Upper lobe of left lung (tissue), 4 donors: ENCODE measurements at regions not wholly inside any gene's neighbourhood (a gene's known extent, or its start where the extent isn't known, plus 50 kb on each side); places are given as distances from the start of the nearest gene placed in this dataset.

Experiments
- CTCF ChIP-seq, 6 experiments: fragments of 450-650 bp in 4 of 6; fragments of 200-600 bp in 2 of 6; sonication (generic) in 2 of 6; IDR thresholded peaks; one replicate each; pipeline ENCODE4 v1.5.1; 2016 to 2019; ENCODE audit warnings: antibody characterized with exemption in 6 of 6
- EP300 ChIP-seq, 4 donors: sonication (generic); formaldehyde crosslinking; IDR thresholded peaks; one replicate each; pipeline ENCODE4 v1.5.1; 2017; ENCODE audit warnings: antibody characterized with exemption in 4 of 4, control low read depth in 2 of 4
- POLR2AphosphoS5 ChIP-seq, 2 donors: sonication (generic); formaldehyde crosslinking; IDR thresholded peaks; one replicate each; pipeline ENCODE4 v1.5.1; 2017; ENCODE audit warnings: antibody characterized with exemption in 2 of 2

- no peak for TF ChIP-seq EP300 (IDR thresholded peaks at IDR 0.05)
- TF ChIP-seq CTCF (IDR thresholded peaks at IDR 0.05): no peak
- no peak for TF ChIP-seq POLR2AphosphoS5 (IDR thresholded peaks at IDR 0.05)
These were observed 227.6 kb downstream of the ANAPC1 start for GRCh38 chr2:111656436-111656835.
